T47D (cell line): ENCODE measurements at regions not wholly inside any gene's neighbourhood (a gene's known extent, or its start where the extent isn't known, plus 50 kb on each side); places are given as distances from the start of the nearest gene placed in this dataset.
A peak's percentile ranks its signal among the peaks of the same experiment; 100 is the strongest.
"Not testable (repeated sequence)": the region's sequence is repeated elsewhere in the genome, so short reads cannot be mapped to it uniquely, and the experiment has no call there.

Experiments used
- DNase-seq, 2 experiments: peaks; one replicate each; pipeline versions ENCODE4 v3.0.0 to v3.0.0-alpha.2; 2011 to 2012; ENCODE audit warnings: low read depth in 1 of 2, low spot score in 1 of 2
- JUND ChIP-seq: IDR thresholded peaks from 2 replicates; pipeline ENCODE4 v1.6.1; 2012; ENCODE audit warnings: low read depth
- in situ Hi-C: cut with HindIII; loops from 2 replicates; pipeline ENCODE4 v1.10.0; 2016; ENCODE audit warnings: low sequenced_read_pairs, low pct_unique_long_range_greater_than_20kb

DNA sequence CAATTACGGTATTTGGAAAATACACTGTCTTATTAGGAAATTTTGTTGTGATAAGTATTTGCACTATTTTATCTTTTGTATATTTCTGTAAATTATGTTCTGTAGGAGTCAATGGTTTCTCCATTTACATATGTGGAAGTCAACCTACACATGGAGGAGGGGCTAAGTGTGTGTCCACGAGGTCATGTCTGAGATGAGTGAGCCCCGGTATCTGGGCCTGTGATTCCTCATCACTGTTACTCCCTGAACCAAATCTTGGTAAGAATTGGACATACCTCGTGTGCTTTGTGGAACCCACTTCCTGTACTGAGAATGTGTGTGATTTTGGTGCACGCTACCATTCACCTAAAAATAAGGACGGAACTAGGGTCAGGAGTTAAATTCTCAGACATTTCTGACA is 1105.5 kb downstream of the TMEM121 start:
- TF ChIP-seq JUND: no peak
- no peak for DNase-seq
- in situ Hi-C loops: no loop called here

DNA sequence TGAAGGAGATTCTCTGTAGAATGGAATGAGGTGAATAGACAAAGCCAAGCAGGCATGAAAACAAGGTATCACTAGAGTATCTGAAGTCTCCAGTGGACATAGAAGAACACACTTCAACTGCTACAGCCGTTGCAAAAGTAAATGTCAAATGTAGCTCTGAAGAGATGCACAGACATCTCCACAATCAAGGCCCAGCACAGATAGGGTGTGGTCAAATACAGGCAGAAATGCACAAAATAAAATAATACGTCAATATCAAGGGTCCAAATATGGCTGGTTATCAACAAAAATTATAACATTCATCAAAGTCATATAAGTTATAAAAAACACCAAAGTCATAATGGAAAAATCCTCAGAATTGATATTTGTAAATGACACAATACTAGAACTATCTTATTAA is 1107.3 kb downstream of the TMEM121 start:
- no peak for TF ChIP-seq JUND
- in situ Hi-C loops: no loop called here
- DNase-seq: no peak

DNA sequence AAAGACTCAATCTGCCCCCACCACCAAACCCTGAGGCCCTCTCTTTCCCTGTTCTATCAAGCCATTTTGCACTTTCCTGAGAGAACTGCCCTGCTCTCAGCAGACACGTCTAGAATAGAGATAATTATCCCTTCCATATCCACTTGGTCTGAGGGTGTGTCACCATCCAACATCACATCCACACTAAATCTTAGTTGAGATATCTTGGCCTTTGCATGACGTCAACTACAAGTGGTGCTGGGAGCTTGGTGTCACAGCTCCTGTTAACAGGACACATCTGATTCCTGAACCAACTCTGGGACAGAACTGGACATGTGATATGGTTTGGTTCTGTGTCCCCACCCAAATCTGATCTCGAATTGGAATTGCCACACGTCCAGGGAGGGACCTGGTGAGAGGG is 1109.2 kb downstream of the TMEM121 start:
- in situ Hi-C loops: no loop called here
- TF ChIP-seq JUND: no peak
- DNase-seq: no peak

DNA sequence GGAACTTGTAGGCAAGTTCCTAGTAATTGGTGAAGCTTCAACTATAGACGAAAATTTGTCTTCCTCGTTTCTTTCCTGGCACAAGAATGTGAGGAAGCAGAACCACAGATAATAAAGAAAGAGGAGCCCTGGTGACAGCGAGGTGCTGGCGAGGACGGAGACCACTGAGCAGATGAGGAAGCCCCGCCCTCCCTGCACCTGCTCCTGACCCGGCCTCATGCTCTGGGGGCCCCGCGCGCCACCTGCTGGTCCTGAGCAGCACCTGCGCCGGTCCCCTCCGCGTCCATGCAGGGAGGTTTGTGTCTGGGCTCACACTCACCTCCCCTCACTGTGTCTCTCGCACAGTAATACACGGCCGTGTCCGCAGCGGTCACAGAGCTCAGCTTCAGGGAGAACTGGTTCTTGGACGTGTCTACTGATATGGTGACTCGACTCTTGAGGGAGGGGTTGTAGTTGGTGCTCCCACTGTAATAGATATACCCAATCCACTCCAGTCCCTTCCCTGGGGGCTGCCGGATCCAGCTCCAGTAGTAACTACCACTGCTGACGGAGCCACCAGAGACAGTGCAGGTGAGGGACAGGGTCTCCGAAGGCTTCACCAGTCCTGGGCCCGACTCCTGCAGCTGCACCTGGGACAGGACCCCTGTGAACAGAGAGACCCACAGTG is 1112.5 kb downstream of the TMEM121 start:
- in situ Hi-C loops, DNase-seq: not testable (repeated sequence)

DNA sequence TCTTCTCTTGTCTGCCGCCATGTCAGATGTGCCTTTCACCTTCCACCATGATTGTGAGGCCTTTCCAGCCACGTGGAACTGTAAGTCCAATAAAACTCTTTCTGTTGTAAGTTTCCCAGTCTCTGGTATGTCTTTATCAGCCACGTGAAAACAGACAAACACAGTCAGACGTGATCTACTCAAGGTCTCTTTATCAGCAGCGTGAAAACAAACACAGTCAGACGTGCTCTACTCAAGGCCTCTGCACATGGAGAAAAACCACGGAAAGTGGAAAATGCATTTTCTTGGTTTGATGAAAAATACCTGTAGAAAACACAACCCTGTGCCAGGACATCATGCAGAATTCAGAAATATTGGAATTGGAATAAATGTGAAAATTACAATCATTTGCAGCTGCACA is 1115.7 kb downstream of the TMEM121 start:
- TF ChIP-seq JUND: no peak
- no peak for DNase-seq
- in situ Hi-C loops: no loop called here

DNA sequence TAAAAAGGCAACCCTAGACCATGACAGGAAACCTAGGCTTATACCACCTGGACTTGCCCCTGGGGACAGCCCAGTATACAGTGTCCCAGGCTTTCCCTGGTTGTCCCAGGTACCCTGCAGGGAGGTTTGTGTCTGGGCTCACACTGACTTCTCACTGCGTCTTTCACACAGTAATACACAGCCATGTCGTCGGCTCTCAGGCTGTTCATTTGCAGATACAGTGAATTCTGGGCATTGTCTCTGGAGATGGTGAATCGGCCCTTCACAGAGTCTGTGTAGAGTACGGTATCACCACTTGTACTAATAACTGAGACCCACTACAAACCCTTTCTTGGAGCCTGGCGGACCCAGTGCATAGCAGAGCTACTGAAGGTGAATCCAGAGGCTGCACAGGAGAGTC is 1116.6 kb downstream of the TMEM121 start:
- in situ Hi-C loops, DNase-seq: not testable (repeated sequence)

DNA sequence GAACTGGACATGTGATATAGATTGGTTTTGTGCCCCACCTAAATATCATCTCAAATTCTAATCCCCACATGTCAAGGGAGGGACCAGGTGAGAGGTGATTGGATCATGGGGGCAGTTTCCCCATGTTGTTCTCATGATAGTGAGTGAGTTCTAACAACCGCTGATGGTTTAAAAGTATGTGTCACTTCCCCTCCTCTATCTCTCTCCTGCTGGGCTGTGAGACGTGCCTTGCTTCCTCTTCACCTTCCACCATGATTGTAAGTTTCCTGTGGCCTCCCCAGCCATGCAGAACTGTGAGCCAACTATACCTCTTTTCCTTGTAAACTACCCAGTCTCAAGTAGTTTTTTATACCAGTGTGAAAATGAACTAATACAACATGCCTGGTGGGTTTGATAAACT is 1122.5 kb downstream of the TMEM121 start:
- in situ Hi-C loops, DNase-seq: not testable (repeated sequence)

DNA sequence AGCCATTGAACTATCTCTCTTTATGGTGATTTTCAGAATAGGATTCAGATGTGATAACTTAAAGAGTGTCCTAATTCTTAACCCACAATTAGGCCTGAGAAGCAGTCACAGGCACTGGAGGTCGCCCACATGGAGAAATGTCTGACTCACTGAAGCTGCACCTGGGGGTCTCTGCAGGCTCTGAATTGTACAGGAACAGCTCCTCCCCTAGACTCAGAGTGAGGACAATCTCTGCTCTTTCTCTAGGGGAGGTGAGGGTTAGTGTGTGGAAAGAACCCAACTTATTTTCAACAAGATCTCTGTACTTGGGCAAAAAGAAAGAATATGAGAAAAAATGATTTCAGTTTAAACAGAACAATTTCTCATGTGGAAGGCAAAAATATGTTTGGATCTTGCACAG is 1124.6 kb downstream of the TMEM121 start:
- no peak for DNase-seq
- in situ Hi-C loops: no loop called here
- TF ChIP-seq JUND: no peak

DNA sequence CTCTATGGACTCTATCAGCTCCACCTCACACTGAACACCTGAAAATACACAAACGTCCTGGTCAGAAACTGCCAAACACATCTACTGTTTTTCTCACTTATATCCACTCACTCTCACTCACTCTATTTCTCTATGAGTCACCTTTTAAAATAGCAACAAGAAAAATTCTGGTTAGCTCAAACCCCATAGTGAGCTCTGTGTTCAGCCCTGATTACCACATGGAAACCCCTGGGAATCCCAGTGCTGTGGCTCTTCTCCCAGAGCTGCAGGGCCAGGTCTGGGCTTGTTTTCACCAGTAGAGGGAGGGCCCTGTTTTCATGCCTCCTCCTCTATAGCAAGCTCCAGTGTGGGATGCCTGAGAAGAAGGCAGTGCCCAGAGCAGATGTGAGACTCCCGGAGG is 1126.1 kb downstream of the TMEM121 start:
- TF ChIP-seq JUND: no peak
- in situ Hi-C loops: no loop called here
- DNase-seq: peak in 1 of 2 experiments; percentile 55

DNA sequence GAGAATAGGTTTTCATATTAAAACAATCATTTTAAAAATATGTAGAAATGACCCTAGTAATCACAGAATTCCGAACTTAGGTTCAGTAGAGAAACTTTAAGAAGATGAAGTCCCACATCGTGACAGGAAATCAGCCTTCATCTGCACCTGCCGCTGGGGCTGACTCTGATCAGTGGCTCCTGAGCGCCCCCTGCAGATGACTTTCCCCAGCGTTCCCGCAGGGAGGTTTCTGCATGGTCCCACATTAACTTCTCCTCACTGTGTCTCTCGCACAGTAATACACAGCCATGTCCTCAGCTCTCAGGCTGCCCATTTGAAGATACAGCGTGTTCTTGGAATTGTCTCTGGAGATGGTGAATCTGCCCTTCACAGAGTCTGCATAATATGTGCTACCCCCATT is 1131.1 kb downstream of the TMEM121 start:
- TF ChIP-seq JUND: no peak
- in situ Hi-C loops: no loop called here
- DNase-seq: no peak

DNA sequence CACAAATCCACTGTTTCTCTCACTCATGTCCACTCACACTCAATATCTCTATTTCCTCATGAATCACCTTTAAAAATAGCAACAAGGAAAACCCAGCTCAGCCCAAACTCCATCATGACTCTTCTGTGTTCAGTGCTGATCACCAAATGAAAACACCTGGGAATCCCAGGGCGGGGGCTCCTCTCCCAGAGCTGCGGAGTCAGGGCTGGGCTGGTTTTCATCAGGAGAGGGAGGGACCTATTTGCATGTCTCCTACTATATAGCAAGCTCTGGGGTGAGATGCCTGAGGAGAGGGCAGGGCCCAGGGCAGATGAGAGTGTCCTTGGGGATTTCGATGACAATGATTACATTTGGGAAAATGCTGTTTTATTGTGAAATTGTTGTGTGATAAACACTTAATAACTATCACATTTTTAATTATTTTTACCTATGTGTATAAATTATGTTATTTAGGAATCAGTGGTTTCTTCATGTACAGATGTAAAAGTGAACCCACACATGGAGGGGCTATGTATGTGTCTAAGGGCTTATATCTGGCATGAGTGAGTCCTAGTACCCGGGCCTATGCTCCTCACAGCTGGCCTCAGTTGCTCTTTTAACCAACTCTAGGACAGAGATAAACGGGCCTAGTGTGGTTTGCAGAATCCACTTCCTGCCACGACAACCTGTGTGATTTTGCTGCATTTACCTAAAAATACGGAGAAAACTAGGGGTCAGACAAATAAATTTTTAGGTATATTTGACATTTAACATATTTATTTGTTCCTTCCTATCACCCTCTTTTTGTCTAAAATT is 1131.9 kb downstream of the TMEM121 start:
- DNase-seq, in situ Hi-C loops: not testable (repeated sequence)

DNA sequence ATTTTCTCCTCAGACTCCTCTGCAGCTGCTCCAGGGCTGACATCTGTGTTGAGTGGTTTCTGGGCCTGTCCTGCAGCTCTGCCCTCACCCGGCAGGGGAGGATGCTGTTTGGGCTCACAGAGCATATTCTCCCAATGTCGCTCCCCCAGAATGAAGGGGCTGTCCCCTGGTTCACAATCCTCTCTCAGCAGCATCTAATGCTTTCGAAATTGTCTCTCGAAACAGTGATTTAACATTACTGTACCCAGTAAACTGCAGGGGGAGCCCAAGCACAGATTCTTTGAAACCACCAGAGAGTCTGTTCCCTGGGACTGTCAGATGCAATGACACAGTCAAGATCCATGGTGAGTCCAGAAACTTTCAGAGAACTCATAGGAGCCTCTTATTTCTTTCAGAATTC is 1135.2 kb downstream of the TMEM121 start:
- in situ Hi-C loops: not testable (repeated sequence)
- peak; percentile 12 to 82 for DNase-seq

DNA sequence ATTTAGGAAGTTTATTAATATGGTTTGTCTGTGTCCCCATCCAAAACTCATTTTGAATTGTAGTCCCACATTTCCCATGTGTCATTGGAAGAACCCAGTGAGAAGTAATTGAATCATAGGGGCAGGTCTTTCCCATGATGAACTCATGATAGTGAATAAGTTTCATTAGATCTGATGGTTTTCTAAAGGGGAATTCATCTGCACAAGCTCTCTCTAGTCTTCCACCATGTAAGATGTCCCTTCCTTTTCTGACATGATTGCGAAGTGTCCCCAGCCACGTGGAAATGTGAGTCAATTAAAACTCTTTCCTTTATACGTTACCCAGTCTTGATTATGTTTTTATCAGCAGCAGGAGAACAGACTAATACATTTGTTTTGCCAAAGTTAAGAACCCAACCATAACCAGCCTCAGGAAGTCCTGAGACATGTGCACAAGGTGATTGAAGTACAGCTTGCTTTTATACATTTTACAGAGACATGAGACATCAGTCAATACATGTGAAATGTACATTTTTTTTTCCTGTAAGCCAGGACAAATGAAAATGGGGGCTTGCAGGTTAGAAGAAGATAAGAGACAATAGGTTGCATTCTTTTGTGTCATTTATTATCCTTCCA is 1136.7 kb downstream of the TMEM121 start:
- TF ChIP-seq JUND: no peak
- DNase-seq: no peak
- in situ Hi-C loops: no loop called here

DNA sequence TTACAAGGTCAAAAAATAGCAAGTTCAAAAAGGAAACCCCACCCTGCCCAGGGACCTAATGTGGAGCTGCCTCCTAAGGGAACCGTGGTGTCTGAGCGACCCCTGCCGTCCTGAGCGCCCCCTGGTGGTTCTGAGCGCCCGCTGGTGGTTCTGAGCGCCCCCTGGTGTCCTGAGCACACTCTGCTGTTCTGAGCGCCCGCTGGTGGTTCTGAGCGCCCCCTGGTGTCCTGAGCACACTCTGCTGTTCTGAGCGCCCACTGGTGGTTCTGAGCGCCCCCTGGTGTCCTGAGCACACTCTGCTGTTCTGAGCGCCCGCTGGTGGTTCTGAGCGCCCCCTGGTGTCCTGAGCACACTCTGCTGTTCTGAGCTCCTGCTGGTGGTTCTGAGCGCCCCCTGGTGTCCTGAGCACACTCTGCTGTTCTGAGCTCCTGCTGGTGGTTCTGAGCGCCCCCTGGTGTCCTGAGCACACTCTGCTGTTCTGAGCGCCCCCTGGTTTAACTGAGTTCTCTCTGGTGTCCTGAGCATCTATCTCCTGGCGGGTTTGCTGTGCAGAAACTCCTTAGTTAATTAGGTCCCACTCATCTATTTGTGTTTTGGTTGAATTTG is 1137.5 kb downstream of the TMEM121 start:
- peak in 1 of 2 experiments; percentile 25 for DNase-seq
- in situ Hi-C loops: not testable (repeated sequence)
